NCI-H1436 treated with DMSO at 0.1 percent for 48 hours (cell line): ENCODE measurements at regions not wholly inside any gene's neighbourhood (a gene's known extent, or its start where the extent isn't known, plus 50 kb on each side); places are given as distances from the start of the nearest gene placed in this dataset.
"Not testable (repeated sequence)": the region's sequence is repeated elsewhere in the genome, so short reads cannot be mapped to it uniquely, and the experiment has no call there.

Experiments
- DNase-seq: peaks from one replicate; lab custom pipeline; 2025; lab: John Stamatoyannopoulos, UW

- DNase-seq, result no peak
Measured at GRCh38 chr3:20726786-20727185, 540.8 kb upstream of the SGO1 start.

- DNase-seq, result no peak
Measured at GRCh38 chr3:20724241-20724640, 538.2 kb upstream of the SGO1 start.

- DNase-seq, result not testable (repeated sequence)
Measured at GRCh38 chr3:20716425-20716824, 530.4 kb upstream of the SGO1 start.

- DNase-seq, result no peak
Measured at GRCh38 chr3:20701641-20702040, 515.6 kb upstream of the SGO1 start.

- no peak for DNase-seq
Measured at GRCh38 chr3:20700714-20701113, 514.7 kb upstream of the SGO1 start.

GRCh38 chr3:20698896-20699295 lies 512.9 kb upstream of the SGO1 start:
- DNase-seq, result no peak

GRCh38 chr3:20696388-20697150 lies 510.6 kb upstream of the SGO1 start:
- DNase-seq, result no peak

GRCh38 chr3:20692675-20693074 lies 506.7 kb upstream of the SGO1 start:
- no peak for DNase-seq

GRCh38 chr3:20683910-20684309 lies 497.9 kb upstream of the SGO1 start:
- no peak for DNase-seq

GRCh38 chr3:20682573-20682972 lies 496.6 kb upstream of the SGO1 start:
- no peak for DNase-seq

- DNase-seq, result no peak
Measured at GRCh38 chr3:20680990-20681628, 495.1 kb upstream of the SGO1 start.

- DNase-seq, result no peak
Measured at GRCh38 chr3:20673866-20674265, 487.9 kb upstream of the SGO1 start.

GRCh38 chr3:20669675-20670074 lies 483.7 kb upstream of the SGO1 start:
- no peak for DNase-seq

- no peak for DNase-seq
Measured at GRCh38 chr3:20669184-20669583, 483.2 kb upstream of the SGO1 start.

GRCh38 chr3:20668411-20668810 lies 482.4 kb upstream of the SGO1 start:
- no peak for DNase-seq

- no peak for DNase-seq
Measured at GRCh38 chr3:20666091-20666490, 480.1 kb upstream of the SGO1 start.

GRCh38 chr3:20658491-20658890 lies 472.5 kb upstream of the SGO1 start:
- no peak for DNase-seq

- DNase-seq, result no peak
Measured at GRCh38 chr3:20657560-20657959, 471.6 kb upstream of the SGO1 start.

- DNase-seq, result no peak
Measured at GRCh38 chr3:20652231-20652986, 466.4 kb upstream of the SGO1 start.

- no peak for DNase-seq
Measured at GRCh38 chr3:20648921-20649381, 462.9 kb upstream of the SGO1 start.

GRCh38 chr3:20648294-20648693 lies 462.3 kb upstream of the SGO1 start:
- no peak for DNase-seq

GRCh38 chr3:20646425-20646824 lies 460.4 kb upstream of the SGO1 start:
- no peak for DNase-seq

GRCh38 chr3:20645340-20645739 lies 459.3 kb upstream of the SGO1 start:
- DNase-seq, result no peak
